Neural cell (in vitro differentiated cells): ENCODE measurements at regions not wholly inside any gene's neighbourhood (a gene's known extent, or its start where the extent isn't known, plus 50 kb on each side); places are given as distances from the start of the nearest gene placed in this dataset.

ENCODE experiments used
- H2AFZ ChIP-seq: fragments of 200-600, 300-800 bp; sonication (generic), shearing (Covaris generic); 2 replicates; pipeline ENCODE4 v1.6.0; 2014; ENCODE audit warnings: low read depth, mild to moderate bottlenecking, antibody characterized with exemption, low read length, moderate library complexity
- H3F3A ChIP-seq: fragments of 200-600 bp; shearing (Covaris generic); 2 replicates; pipeline ENCODE4 v1.6.1; 2016; ENCODE audit warnings: mild to moderate bottlenecking, moderate library complexity, mixed read lengths, antibody characterized with exemption, low read length; ENCODE audit not compliant: insufficient read depth, poor library complexity, severe bottlenecking
- H3K27ac ChIP-seq: fragments of 200-600, 300-800 bp; sonication (generic), shearing (Covaris generic); 2 replicates; pipeline ENCODE4 v1.5.1; 2014; ENCODE audit warnings: mild to moderate bottlenecking, low read length, moderate library complexity
- H3K27me3 ChIP-seq: fragments of 300-800, 200-600 bp; sonication (generic), shearing (Covaris generic); 2 replicates; pipeline ENCODE4 v1.6.0; 2014; ENCODE audit warnings: mild to moderate bottlenecking, low read depth, low read length, moderate library complexity; ENCODE audit not compliant: insufficient read depth
- H3K36me3 ChIP-seq: fragments of 300-800, 200-600 bp; sonication (generic), shearing (Covaris generic); 2 replicates; pipeline ENCODE4 v1.5.1; 2014; ENCODE audit warnings: mild to moderate bottlenecking, antibody characterized with exemption, low read length, moderate library complexity; ENCODE audit not compliant: insufficient read depth
- H3K4me2 ChIP-seq: fragments of 300-800, 200-600 bp; sonication (generic), shearing (Covaris generic); 2 replicates; pipeline ENCODE4 v1.6.0; 2014; ENCODE audit warnings: mild to moderate bottlenecking, low read length
- H3K4me3 ChIP-seq: fragments of 300-800, 200-600 bp; sonication (generic), shearing (Covaris generic); 2 replicates; pipeline ENCODE4 v1.5.1; 2014; ENCODE audit warnings: mild to moderate bottlenecking, low read length, moderate library complexity
- H3K79me2 ChIP-seq: fragments of 200-600 bp; shearing (Covaris generic); replicated peaks from 2 replicates; pipeline ENCODE4 v1.6.0; 2014; ENCODE audit warnings: mild to moderate bottlenecking, low read length, moderate library complexity; ENCODE audit not compliant: insufficient read depth
- H3K9ac ChIP-seq: fragments of 300-800, 200-600 bp; sonication (generic), shearing (Covaris generic); 2 replicates; pipeline ENCODE4 v1.6.1; 2016; ENCODE audit warnings: mild to moderate bottlenecking, low read length, mixed read lengths
- H3K9me2 ChIP-seq: fragments of 200-600 bp; shearing (Covaris generic); 2 replicates; pipeline ENCODE4 v1.6.1; 2016; ENCODE audit warnings: mild to moderate bottlenecking, low read length, mixed read lengths; ENCODE audit not compliant: insufficient read depth
- H3K9me3 ChIP-seq: fragments of 200-600, 300-800 bp; sonication (generic), shearing (Covaris generic); 2 replicates; pipeline ENCODE4 v1.6.1; 2016; ENCODE audit warnings: mild to moderate bottlenecking, mixed run types, low read length, moderate library complexity, mixed read lengths
- H4K20me1 ChIP-seq: fragments of 200-600 bp; shearing (Covaris generic); 2 replicates; pipeline ENCODE4 v1.6.1; 2016; ENCODE audit warnings: mild to moderate bottlenecking, mixed run types; ENCODE audit not compliant: insufficient read depth
- EP300 ChIP-seq: fragments of 450-650 bp; conservative IDR thresholded peaks from 2 replicates; pipeline ENCODE4 v1.6.1; 2014; ENCODE audit warnings: antibody characterized with exemption, mild to moderate bottlenecking, moderate library complexity; ENCODE audit not compliant: poor library complexity, severe bottlenecking
- EZH2 ChIP-seq: fragments of 200-600, 300-800 bp; shearing (Covaris generic), sonication (generic); IDR thresholded peaks from 2 replicates; pipeline ENCODE4 v1.6.1; 2014; ENCODE audit warnings: antibody characterized with exemption, low read length, borderline replicate concordance, mild to moderate bottlenecking; ENCODE audit not compliant: insufficient read depth, poor library complexity, severe bottlenecking
- MXI1 ChIP-seq: fragments of 450-650 bp; conservative IDR thresholded peaks from 2 replicates; pipeline ENCODE4 v1.6.1; 2014; ENCODE audit warnings: antibody characterized with exemption, mild to moderate bottlenecking; ENCODE audit not compliant: poor library complexity, severe bottlenecking
- POLR2AphosphoS5 ChIP-seq: IDR thresholded peaks from 2 replicates; pipeline ENCODE4 v1.6.1; 2012
- RAD21 ChIP-seq: fragments of 450-650 bp; conservative IDR thresholded peaks from 2 replicates; pipeline ENCODE4 v1.6.1; 2014; ENCODE audit warnings: antibody characterized with exemption, mild to moderate bottlenecking, moderate library complexity
- SMC3 ChIP-seq: fragments of 450-650 bp; conservative IDR thresholded peaks from 2 replicates; pipeline ENCODE4 v1.6.1; 2014; ENCODE audit warnings: antibody characterized with exemption, mild to moderate bottlenecking, moderate library complexity; ENCODE audit not compliant: poor library complexity
- TAF1 ChIP-seq: IDR thresholded peaks from 2 replicates; pipeline ENCODE4 v1.6.1; 2012; ENCODE audit warnings: low read depth
- TF ChIP-seq, protein P1 (sequence below): fragments of 450-650 bp; IDR thresholded peaks from 2 replicates; pipeline ENCODE4 v1.5.1; 2014; ENCODE audit warnings: antibody characterized with exemption, mild to moderate bottlenecking, moderate library complexity; ENCODE audit not compliant: poor library complexity, severe bottlenecking
- TF ChIP-seq, protein P2 (sequence below): IDR thresholded peaks from 2 replicates; pipeline ENCODE4 v1.6.1; 2012; ENCODE audit warnings: borderline replicate concordance

DNA sequence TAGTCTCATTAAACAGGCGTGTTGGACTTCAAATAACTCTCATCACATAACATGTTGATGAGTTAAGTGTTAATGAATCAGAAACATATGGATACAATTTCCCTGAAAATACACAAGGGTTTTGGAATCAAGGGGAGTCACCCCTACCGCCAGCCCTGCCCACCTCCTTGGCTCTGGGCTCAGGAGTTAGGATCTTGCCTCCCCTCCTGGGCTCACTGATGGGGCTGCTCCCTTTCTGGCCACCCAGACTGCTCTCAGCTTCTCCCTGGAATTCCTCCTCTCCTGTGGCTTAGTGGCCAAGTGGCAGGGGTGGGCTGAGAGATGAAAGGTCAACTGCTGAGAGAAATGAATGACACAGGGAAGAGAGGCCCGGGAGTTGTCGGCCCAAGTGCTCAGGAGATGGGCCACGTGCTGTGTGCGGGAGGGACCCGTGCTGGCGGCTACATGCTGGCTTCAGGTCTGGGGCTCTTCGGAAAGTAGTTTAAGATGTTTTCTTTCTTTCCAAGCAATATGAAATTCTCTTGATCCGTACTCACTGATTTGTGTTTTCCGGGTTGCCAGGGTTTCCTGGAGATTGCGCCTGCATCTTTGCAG lies 55.8 kb upstream of the TNP1 start:
- TF ChIP-seq, protein P1, sequence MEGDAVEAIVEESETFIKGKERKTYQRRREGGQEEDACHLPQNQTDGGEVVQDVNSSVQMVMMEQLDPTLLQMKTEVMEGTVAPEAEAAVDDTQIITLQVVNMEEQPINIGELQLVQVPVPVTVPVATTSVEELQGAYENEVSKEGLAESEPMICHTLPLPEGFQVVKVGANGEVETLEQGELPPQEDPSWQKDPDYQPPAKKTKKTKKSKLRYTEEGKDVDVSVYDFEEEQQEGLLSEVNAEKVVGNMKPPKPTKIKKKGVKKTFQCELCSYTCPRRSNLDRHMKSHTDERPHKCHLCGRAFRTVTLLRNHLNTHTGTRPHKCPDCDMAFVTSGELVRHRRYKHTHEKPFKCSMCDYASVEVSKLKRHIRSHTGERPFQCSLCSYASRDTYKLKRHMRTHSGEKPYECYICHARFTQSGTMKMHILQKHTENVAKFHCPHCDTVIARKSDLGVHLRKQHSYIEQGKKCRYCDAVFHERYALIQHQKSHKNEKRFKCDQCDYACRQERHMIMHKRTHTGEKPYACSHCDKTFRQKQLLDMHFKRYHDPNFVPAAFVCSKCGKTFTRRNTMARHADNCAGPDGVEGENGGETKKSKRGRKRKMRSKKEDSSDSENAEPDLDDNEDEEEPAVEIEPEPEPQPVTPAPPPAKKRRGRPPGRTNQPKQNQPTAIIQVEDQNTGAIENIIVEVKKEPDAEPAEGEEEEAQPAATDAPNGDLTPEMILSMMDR = no peak
- no peak for TF ChIP-seq POLR2AphosphoS5

DNA sequence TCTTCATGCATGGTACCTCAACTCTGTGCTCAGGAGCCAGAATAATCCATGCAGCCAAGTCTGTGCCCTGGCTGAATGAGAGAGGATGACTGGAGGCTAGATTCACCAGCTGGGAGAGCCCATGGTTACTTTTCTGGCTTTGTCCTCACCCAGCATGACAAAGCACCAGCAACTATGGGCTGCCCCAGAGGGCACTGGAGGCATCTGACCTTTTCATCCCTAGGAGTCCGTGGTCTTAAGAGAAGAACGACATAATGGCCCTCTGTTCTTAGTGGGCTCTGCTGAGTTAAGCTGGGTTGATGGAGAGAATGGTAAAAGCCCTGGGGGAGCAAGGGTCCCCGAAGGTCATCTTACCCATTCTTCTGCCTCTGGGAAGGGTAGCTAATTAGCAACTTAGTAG lies 54.6 kb upstream of the TNP1 start:
- TF ChIP-seq TAF1 (no peak), POLR2AphosphoS5 (no peak), SMC3 (no peak), EP300 (no peak), MXI1 (no peak), RAD21 (no peak), EZH2 (no peak)
- TF ChIP-seq, protein P2, sequence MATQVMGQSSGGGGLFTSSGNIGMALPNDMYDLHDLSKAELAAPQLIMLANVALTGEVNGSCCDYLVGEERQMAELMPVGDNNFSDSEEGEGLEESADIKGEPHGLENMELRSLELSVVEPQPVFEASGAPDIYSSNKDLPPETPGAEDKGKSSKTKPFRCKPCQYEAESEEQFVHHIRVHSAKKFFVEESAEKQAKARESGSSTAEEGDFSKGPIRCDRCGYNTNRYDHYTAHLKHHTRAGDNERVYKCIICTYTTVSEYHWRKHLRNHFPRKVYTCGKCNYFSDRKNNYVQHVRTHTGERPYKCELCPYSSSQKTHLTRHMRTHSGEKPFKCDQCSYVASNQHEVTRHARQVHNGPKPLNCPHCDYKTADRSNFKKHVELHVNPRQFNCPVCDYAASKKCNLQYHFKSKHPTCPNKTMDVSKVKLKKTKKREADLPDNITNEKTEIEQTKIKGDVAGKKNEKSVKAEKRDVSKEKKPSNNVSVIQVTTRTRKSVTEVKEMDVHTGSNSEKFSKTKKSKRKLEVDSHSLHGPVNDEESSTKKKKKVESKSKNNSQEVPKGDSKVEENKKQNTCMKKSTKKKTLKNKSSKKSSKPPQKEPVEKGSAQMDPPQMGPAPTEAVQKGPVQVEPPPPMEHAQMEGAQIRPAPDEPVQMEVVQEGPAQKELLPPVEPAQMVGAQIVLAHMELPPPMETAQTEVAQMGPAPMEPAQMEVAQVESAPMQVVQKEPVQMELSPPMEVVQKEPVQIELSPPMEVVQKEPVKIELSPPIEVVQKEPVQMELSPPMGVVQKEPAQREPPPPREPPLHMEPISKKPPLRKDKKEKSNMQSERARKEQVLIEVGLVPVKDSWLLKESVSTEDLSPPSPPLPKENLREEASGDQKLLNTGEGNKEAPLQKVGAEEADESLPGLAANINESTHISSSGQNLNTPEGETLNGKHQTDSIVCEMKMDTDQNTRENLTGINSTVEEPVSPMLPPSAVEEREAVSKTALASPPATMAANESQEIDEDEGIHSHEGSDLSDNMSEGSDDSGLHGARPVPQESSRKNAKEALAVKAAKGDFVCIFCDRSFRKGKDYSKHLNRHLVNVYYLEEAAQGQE = no peak
- TF ChIP-seq, protein P1 = no peak
- Histone ChIP-seq H2AFZ (no peak overlapping the region), H4K20me1 (no peaks in the 10 kb centered on the region), H3K79me2 (no peaks in the 10 kb centered on the region), H3K4me3 (no peak overlapping the region), H3K9me2 (no peaks in the 10 kb centered on the region), H3K36me3 (no peaks in the 10 kb centered on the region), H3K4me2 (no peak overlapping the region), H3K9ac (no peak overlapping the region), H3K27ac (no peak overlapping the region), H3K9me3 (no peaks in the 10 kb centered on the region), H3F3A (no peaks in the 10 kb centered on the region), H3K27me3 (no peaks in the 10 kb centered on the region)

More for the DNA sequence above, 55.8 kb upstream of the TNP1 start:
- Histone ChIP-seq H3K9me3 (no peaks in the 10 kb centered on the region), H3K9ac (no peak overlapping the region), H3K27ac (no peak overlapping the region), H3F3A (no peaks in the 10 kb centered on the region), H3K79me2 (no peaks in the 10 kb centered on the region), H3K27me3 (no peaks in the 10 kb centered on the region), H3K4me3 (no peak overlapping the region), H2AFZ (no peak overlapping the region), H3K9me2 (no peaks in the 10 kb centered on the region), H3K36me3 (no peaks in the 10 kb centered on the region), H4K20me1 (no peaks in the 10 kb centered on the region), H3K4me2 (no peak overlapping the region)
